ENCODE measurements at regions not wholly inside any gene's neighbourhood (a gene's known extent, or its start where the extent isn't known, plus 50 kb on each side); places are given as distances from the start of the nearest gene placed in this dataset.

- in situ Hi-C loops (cut with HindIII; ENCODE audit: low sequenced_read_pairs) = no loop called here
Observed at GRCh38 chr17:70687421-70687820, 518.1 kb downstream of the KCNJ2 start.

GRCh38 chr17:70691150-70691549, 521.8 kb downstream of the KCNJ2 start:
- no peak for DNase-seq (ENCODE audit: low read depth)
- H3K4me3 ChIP-seq (ENCODE audit: low read depth, low read length) = no peak overlapping the region
- no peak for TF ChIP-seq CTCF (IDR thresholded peaks at IDR 0.05; ENCODE audit: low read depth, low read length, missing control alignments)
- in situ Hi-C loops (cut with HindIII; ENCODE audit: low sequenced_read_pairs) = no loop called here

More at GRCh38 chr17:70687421-70687820, 518.1 kb downstream of the KCNJ2 start:
- H3K4me3 ChIP-seq (ENCODE audit: low read depth, low read length) = no peak overlapping the region
- TF ChIP-seq CTCF (IDR thresholded peaks at IDR 0.05; ENCODE audit: low read depth, low read length, missing control alignments) = no peak
- DNase-seq (ENCODE audit: low read depth) = no peak

GRCh38 chr17:70699408-70699807, 530.1 kb downstream of the KCNJ2 start:
- no peak for TF ChIP-seq CTCF (IDR thresholded peaks at IDR 0.05; ENCODE audit: low read depth, low read length, missing control alignments)
- in situ Hi-C loops (cut with HindIII; ENCODE audit: low sequenced_read_pairs) = no loop called here
- H3K4me3 ChIP-seq (ENCODE audit: low read depth, low read length) = no peak overlapping the region
- DNase-seq (ENCODE audit: low read depth) = no peak

- no peak for DNase-seq (ENCODE audit: low read depth)
- TF ChIP-seq CTCF (IDR thresholded peaks at IDR 0.05; ENCODE audit: low read depth, low read length, missing control alignments) = no peak
- in situ Hi-C loops (cut with HindIII; ENCODE audit: low sequenced_read_pairs) = no loop called here
- H3K4me3 ChIP-seq (ENCODE audit: low read depth, low read length) = no peak overlapping the region
Observed at GRCh38 chr17:70702683-70703255, 533.4 kb downstream of the KCNJ2 start.

GRCh38 chr17:70709596-70709995, 540.3 kb downstream of the KCNJ2 start:
- DNase-seq (ENCODE audit: low read depth) = no peak
- in situ Hi-C loops (cut with HindIII; ENCODE audit: low sequenced_read_pairs) = no loop called here
- no peak for TF ChIP-seq CTCF (IDR thresholded peaks at IDR 0.05; ENCODE audit: low read depth, low read length, missing control alignments)
- H3K4me3 ChIP-seq (ENCODE audit: low read depth, low read length) = no peak overlapping the region

- H3K4me3 ChIP-seq (ENCODE audit: low read depth, low read length) = no peak overlapping the region
- DNase-seq (ENCODE audit: low read depth) = no peak
- TF ChIP-seq CTCF (IDR thresholded peaks at IDR 0.05; ENCODE audit: low read depth, low read length, missing control alignments) = no peak
- in situ Hi-C loops (cut with HindIII; ENCODE audit: low sequenced_read_pairs) = no loop called here
Observed at GRCh38 chr17:70713694-70714093, 544.4 kb downstream of the KCNJ2 start.

All from astrocyte of the cerebellum (primary cell).